GM10248 (cell line): ENCODE measurements at regions not wholly inside any gene's neighbourhood (a gene's known extent, or its start where the extent isn't known, plus 50 kb on each side); places are given as distances from the start of the nearest gene placed in this dataset.

Experiments used
- CTCF ChIA-PET: fragments of 300-600 bp; sonication (Branson Sonifier 250); formaldehyde crosslinking; extraction: SDS; loops from one replicate; lab custom pipeline; 2021; ENCODE audit warnings: antibody characterized with exemption; lab: Yijun Ruan, JAX
- POLR2A ChIA-PET: fragments of 350-650 bp; sonication (Branson Sonifier 250); formaldehyde crosslinking; extraction: SDS; loops from one replicate; lab custom pipeline; 2020; ENCODE audit warnings: antibody characterized with exemption; lab: Yijun Ruan, JAX
- DNase-seq: peaks from one replicate; pipeline ENCODE4 v3.0.0; 2012; ENCODE audit errors: extremely low spot score
- CTCF ChIP-seq: IDR thresholded peaks from 2 replicates; pipeline ENCODE4 v1.5.1; 2012; ENCODE audit warnings: mild to moderate bottlenecking, low read depth; ENCODE audit errors: extremely low read depth, missing control alignments, control extremely low read depth

GRCh38 chr5:109249126-109249525, 160.6 kb downstream of the PJA2 start:
- DNase-seq: no peak
- CTCF ChIA-PET: interaction anchor here (1.0 to 1.6 kb wide), 2 partner anchors 10 to 40 kb away, joined by 3 to 4 read pairs; no protein-coding TSS in a partner anchor
- TF ChIP-seq CTCF: no peak
- POLR2A ChIA-PET: no interaction called here

GRCh38 chr5:109247986-109248385, 161.8 kb downstream of the PJA2 start:
- no peak for TF ChIP-seq CTCF
- ChIA-PET POLR2A (no interaction called here), CTCF (interaction anchor here (1.0 kb wide), 1 partner anchor 41 kb away, joined by 3 read pairs; no protein-coding TSS in a partner anchor)
- DNase-seq: peak; percentile 40

- POLR2A ChIA-PET: no interaction called here
- no peak for DNase-seq
- no peak for TF ChIP-seq CTCF
- CTCF ChIA-PET: no interaction called here
These were observed 162.8 kb downstream of the PJA2 start for GRCh38 chr5:109246841-109247592.
